HUDEP-2 (cell line): ENCODE measurements at regions not wholly inside any gene's neighbourhood (a gene's known extent, or its start where the extent isn't known, plus 50 kb on each side); places are given as distances from the start of the nearest gene placed in this dataset.
"Not testable (repeated sequence)": the region's sequence is repeated elsewhere in the genome, so short reads cannot be mapped to it uniquely, and the experiment has no call there.

Source experiments
- DNase-seq, 76 experiments: peaks; one replicate each; lab custom pipeline; 2025; ENCODE audit not compliant: unreplicated experiment in 76 of 76; lab: John Stamatoyannopoulos, UW

DNA sequence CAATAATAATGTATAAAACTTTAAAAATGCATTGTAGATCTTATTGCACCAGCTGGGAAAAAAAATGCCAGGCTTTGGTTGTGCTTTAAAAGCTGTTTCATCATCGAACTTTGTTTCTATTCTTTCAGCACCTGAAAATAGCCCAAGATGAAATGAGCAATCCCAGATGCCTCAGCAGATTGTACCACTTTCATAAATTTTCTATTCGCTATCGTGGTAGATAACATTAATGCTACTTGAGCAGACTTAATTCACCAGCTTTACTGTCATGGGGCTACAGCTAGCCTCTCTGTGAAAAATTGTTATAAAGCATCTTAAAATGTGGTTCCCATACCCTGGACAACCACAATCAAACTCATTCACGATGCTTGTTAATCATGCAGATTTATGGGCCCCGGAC is 599.6 kb upstream of the HS3ST1 start:
- DNase-seq = no peak

- DNase-seq = no peak
Observed at GRCh38 chr4:12022409-12022808, 593.7 kb upstream of the HS3ST1 start.

GRCh38 chr4:12016729-12017128 is 588.0 kb upstream of the HS3ST1 start:
- no peak for DNase-seq

- DNase-seq = no peak
Observed at GRCh38 chr4:12005471-12005870, 576.8 kb upstream of the HS3ST1 start.

DNA sequence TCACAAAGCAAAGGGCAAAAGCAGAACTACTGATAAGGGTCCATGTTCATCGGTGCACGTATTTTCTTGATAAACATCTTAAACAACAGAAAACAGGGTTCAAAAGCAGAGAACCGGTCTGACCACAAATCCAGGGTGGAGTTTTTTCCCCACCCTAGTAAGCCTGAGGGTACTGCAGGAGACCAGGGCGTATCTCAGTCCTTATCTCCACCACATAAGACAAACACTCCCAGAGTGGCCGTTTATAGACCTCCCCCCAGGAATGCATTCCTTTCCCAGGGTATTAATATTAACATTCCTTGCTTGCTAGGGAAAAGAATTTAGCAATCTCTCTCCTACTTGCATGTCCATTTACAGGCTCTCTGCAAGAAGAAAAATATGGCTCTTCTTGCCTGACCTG is 567.9 kb upstream of the HS3ST1 start:
- not testable (repeated sequence) for DNase-seq

DNA sequence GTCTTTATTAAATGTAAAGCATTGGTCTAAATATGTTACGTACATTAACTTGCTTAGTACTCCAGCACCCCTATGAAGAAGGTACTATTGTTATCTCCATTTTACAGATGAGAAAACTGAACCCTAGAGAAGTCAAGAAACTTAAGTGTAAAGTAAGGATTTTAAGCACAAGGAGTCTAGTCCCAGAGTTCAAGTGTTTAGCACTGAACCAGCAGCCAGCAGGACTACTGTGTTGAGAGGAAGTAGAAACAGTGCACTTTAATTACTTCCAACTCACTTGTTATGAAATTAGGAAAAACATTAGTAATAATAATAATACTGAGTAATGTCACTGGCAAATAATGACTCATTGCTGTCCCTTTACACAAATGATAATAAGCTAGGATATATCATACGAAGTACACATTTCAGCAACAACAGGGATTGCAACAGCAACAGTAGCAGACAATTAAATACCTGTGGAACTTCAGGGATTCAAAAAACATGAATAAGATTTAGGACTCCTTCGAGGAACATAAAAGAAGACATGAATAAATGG is 548.1 kb upstream of the HS3ST1 start:
- no peak for DNase-seq

- DNase-seq = no peak
Observed at GRCh38 chr4:11973270-11973669, 544.6 kb upstream of the HS3ST1 start.

DNA sequence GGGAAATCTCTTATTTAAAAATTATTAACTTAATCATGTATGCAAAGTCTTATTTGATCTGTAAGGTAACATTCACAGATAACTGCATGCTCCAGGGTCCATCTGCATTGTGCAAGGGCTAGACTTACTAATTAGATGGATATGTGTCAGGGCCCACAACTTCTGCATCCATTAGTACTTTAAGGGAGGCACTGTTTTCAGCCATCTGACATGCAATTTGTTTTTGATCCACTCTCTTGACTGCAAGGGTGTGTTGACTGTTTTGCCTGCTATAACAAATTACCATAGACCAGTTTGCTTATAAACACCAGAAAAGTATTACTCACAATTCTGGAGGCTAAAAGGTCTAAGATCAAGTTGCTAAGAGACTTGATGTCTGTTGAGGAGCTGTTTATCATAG is 542.1 kb upstream of the HS3ST1 start:
- no peak for DNase-seq

GRCh38 chr4:11966782-11967181 is 538.1 kb upstream of the HS3ST1 start:
- no peak for DNase-seq

DNA sequence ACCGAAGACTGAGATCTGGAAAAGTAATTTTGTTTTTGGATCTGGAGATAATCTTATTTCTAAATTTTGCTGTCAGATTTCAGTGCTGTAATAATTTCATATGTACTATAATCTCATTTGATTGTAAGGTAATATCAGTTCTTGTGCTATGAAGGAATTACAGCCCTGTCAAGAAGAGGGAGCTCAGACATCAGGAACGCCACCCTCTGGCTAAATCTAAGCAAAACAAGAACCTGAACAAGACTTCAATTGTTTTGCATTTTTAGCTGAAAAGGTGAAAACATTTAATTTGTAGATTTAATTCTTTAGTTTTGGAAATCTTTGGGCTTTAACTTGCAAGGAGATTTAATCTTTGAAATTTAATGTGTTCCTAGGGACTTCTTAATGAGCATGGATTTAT is 525.4 kb upstream of the HS3ST1 start:
- peak in 1 of 76 experiments; percentile 0 for DNase-seq

DNA sequence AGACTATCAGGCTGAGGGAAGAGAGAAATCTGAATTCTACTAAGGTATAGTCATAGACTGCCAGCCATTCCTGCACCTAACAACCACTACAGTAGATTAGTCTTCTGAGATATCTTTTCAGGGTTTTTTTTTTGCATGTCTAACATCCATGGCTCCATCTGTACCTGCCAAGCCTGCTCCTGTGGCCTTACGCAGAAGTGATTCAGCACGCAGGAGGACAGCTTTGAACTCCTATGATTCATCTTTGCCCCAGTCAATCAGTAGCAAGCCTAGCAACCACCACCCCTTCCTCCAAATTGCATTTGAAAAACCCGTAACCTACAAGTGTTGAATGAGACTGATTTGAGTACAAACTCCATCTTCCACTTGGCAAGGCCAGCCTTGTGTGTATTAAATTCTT is 520.7 kb upstream of the HS3ST1 start:
- no peak for DNase-seq

GRCh38 chr4:11947629-11948028 is 518.9 kb upstream of the HS3ST1 start:
- DNase-seq = not testable (repeated sequence)

DNA sequence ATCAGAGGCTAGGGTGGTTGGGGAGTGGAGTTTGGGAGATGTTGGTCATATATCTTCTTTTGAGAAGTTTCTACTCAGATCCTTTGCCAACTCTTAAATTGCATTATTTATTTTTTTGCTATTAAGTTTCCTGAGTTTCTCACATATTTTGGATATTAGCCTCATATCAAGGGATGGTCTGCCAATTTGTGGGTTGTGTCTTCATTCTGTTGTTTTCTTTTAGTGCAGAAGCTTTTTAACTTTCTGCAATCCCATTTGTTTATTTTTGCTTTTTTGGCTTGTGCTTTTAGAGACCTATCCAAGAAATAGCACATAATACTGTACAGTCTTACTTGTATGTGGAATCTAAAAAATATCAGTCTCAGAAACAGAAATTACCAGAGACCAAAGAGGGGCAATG is 509.2 kb upstream of the HS3ST1 start:
- no peak for DNase-seq

GRCh38 chr4:11931266-11931820 is 502.6 kb upstream of the HS3ST1 start:
- DNase-seq = no peak

GRCh38 chr4:11929080-11929479 is 500.4 kb upstream of the HS3ST1 start:
- no peak for DNase-seq

DNA sequence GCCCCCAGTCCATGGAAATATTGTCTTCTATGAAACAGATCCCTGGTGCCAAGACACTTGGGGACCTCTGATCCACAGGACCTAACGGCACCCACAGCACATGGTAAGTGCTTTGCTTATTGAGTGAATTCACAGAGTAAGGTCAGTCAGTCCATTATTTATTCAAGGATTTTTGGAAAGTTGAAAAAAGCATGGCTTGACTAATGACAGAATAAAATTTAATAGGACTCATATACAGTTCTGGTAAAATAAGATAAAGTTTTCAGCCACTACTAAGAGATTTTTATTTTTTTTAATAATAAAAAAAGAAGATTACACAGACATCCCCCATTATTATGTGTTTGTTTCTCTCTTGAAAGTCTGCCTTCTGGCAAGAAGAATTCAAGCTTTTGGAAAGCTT is 490.6 kb upstream of the HS3ST1 start:
- no peak for DNase-seq

DNA sequence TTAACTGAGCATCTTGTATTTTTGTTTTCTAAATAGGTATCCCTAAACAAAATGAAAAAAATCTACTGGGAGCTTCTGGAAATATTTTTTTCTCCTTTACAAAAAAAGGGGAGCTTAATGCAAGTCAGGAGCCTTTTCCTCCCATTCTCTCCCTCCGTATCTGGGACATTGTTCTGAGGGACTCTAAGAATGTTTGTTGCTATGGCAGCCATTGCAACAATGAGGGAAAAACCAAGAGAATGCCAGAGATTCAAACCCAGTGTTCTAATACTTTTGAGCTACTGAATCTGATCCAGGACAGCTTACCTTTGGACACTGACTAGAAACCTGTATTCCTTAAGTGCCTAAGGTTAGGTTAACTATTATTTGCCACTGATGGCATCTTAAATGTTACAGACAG is 485.7 kb upstream of the HS3ST1 start:
- DNase-seq = no peak

DNA sequence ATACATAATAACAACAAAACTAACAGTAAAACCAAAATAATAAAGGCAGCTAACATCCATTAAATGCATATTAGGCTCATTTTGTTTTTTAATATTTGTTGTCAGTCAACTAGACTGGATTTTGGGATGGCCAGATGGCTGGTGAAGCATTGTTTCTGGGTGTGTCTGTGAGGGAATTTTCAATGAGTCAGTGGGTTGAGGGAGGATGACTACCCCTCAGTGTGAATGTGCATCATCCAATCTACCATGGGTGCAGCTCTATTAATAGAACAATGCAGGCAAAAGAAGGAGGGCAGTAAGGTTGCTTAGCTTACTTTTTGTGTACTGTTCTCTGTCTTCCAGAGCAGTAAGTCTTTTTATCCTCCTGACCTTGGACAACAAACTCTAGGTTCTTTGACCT is 484.2 kb upstream of the HS3ST1 start:
- DNase-seq = no peak

GRCh38 chr4:11910812-11911211 is 482.1 kb upstream of the HS3ST1 start:
- DNase-seq = no peak

- DNase-seq = no peak
Observed at GRCh38 chr4:11908712-11909111, 480.0 kb upstream of the HS3ST1 start.

GRCh38 chr4:11908205-11908604 is 479.5 kb upstream of the HS3ST1 start:
- no peak for DNase-seq

- no peak for DNase-seq
Observed at GRCh38 chr4:11904846-11905739, 476.4 kb upstream of the HS3ST1 start.
